PFSK-1 (cell line): ENCODE measurements at regions not wholly inside any gene's neighbourhood (a gene's known extent, or its start where the extent isn't known, plus 50 kb on each side); places are given as distances from the start of the nearest gene placed in this dataset.

Experiments used
- POLR2AphosphoS5 ChIP-seq: IDR thresholded peaks from 2 replicates; pipeline ENCODE4 v1.6.1; 2012; ENCODE audit warnings: low read depth, mild to moderate bottlenecking, control low read depth, low read length, moderate library complexity
- SIN3A ChIP-seq: IDR thresholded peaks from 2 replicates; pipeline ENCODE4 v1.6.1; 2012; ENCODE audit warnings: mild to moderate bottlenecking, low read length, moderate library complexity, borderline replicate concordance; ENCODE audit not compliant: insufficient read depth
- TAF1 ChIP-seq: IDR thresholded peaks from 2 replicates; pipeline ENCODE4 v1.6.1; 2012; ENCODE audit warnings: low read length, control low read depth, borderline replicate concordance; ENCODE audit not compliant: insufficient read depth

GRCh38 chr2:145339646-145340045 is 819.7 kb upstream of the ZEB2 start:
- TF ChIP-seq POLR2AphosphoS5: no peak
- TF ChIP-seq SIN3A: no peak
- TF ChIP-seq TAF1: no peak
